Thyroid gland (tissue), 4 donors: ENCODE measurements at regions not wholly inside any gene's neighbourhood (a gene's known extent, or its start where the extent isn't known, plus 50 kb on each side); places are given as distances from the start of the nearest gene placed in this dataset.
"Not testable (repeated sequence)": the region's sequence is repeated elsewhere in the genome, so short reads cannot be mapped to it uniquely, and the experiment has no call there.

Experiments
- DNase-seq, 2 donors: peaks; one replicate each; pipeline ENCODE4 v3.0.0-alpha.2; 2019
- H3K27ac ChIP-seq, 3 donors: fragments of 200-600 bp; sonication (generic); 1 replicate in 2 of 3; 2 replicates in 1 of 3; pipeline ENCODE4 v1.5.1; 2016 to 2019; ENCODE audit warnings: mild to moderate bottlenecking in 1 of 3, moderate library complexity in 1 of 3
- H3K27me3 ChIP-seq: fragments of 200-600 bp; sonication (generic); one replicate; pipeline ENCODE4 v1.5.1; 2019
- H3K36me3 ChIP-seq, 2 donors: fragments of 200-600 bp; sonication (generic); one replicate each; pipeline ENCODE4 v1.5.1; 2016 to 2019
- H3K4me1 ChIP-seq, 2 donors: fragments of 200-600 bp; sonication (generic); one replicate each; pipeline ENCODE4 v1.5.1; 2017 to 2019
- H3K4me3 ChIP-seq, 3 donors: fragments of 200-600 bp; sonication (generic); replicated peaks in 1 of 3; 1 replicate in 2 of 3; 2 replicates in 1 of 3; pipeline ENCODE4 v1.5.1; 2016; ENCODE audit warnings: mild to moderate bottlenecking in 1 of 3
- H3K9me3 ChIP-seq: fragments of 200-600 bp; sonication (generic); one replicate; pipeline ENCODE4 v1.5.1; 2017
- CTCF ChIP-seq, 6 experiments: fragments of 200-600 bp in 3 of 6; fragments of 450-650 bp in 3 of 6; sonication (generic) in 3 of 6; IDR thresholded peaks; one replicate each; pipeline ENCODE4 v1.5.1; 2016 to 2019; ENCODE audit warnings: antibody characterized with exemption in 6 of 6, mild to moderate bottlenecking in 2 of 6, inconsistent platforms in 1 of 6, moderate library complexity in 1 of 6
- POLR2A ChIP-seq, 2 donors: fragments of 450-650 bp; IDR thresholded peaks; one replicate each; pipeline ENCODE4 v1.6.1; 2017; ENCODE audit warnings: antibody characterized with exemption in 2 of 2, mild to moderate bottlenecking in 2 of 2, moderate library complexity in 1 of 2
- WGBS, 2 donors: methylation state at CpG; one replicate each; pipeline ENCODE4 v1.1.5; 2017; 5-methylcytosine and 5-hydroxymethylcytosine counted together
- intact Hi-C: fragments of 100-400 bp; cut with DNase I; formaldehyde crosslinking; loops from one replicate; pipeline ENCODE4 v1.15.1; 2023

- Histone ChIP-seq H3K9me3 (no peaks in the 10 kb centered on the region), H3K4me3 (no peak overlapping the region), H3K27ac (no peak overlapping the region), H3K27me3 (no peaks in the 10 kb centered on the region), H3K4me1 (no peaks in the 10 kb centered on the region), H3K36me3 (no peaks in the 10 kb centered on the region)
- intact Hi-C loops, result no loop called here
- no peak for DNase-seq
- 75 to 82% methylated on average over 3 of the region's 3 CpGs for WGBS, 2 donors
- TF ChIP-seq POLR2A (IDR thresholded peaks at IDR 0.05) (no peak), CTCF (IDR thresholded peaks at IDR 0.05) (no peak)
Measured at GRCh38 chr13:43946281-43946680, 66.6 kb downstream of the LACC1 start.

GRCh38 chr13:43947897-43948458 lies 68.3 kb downstream of the LACC1 start:
- Histone ChIP-seq H3K27me3 (no peaks in the 10 kb centered on the region), H3K27ac (no peak overlapping the region), H3K4me3 (no peak overlapping the region), H3K36me3 (no peaks in the 10 kb centered on the region), H3K4me1 (no peaks in the 10 kb centered on the region), H3K9me3 (no peaks in the 10 kb centered on the region)
- intact Hi-C loops, result no loop called here
- no peak for DNase-seq
- TF ChIP-seq CTCF (IDR thresholded peaks at IDR 0.05), result no peak
- TF ChIP-seq POLR2A (IDR thresholded peaks at IDR 0.05), result no peak
- 61 to 78% methylated on average over 3 of the region's 3 CpGs for WGBS, 2 donors

GRCh38 chr13:43953370-43953769 lies 73.7 kb downstream of the LACC1 start:
- no peaks in the 10 kb centered on the region for H3K9me3 ChIP-seq
- no peaks in the 10 kb centered on the region for H3K27me3 ChIP-seq
- WGBS, 2 donors, result 43 to 61% methylated on average over 2 of the region's 2 CpGs
- H3K36me3 ChIP-seq, result no peaks in the 10 kb centered on the region
- no peak overlapping the region for H3K27ac ChIP-seq
- peaks cover 0 to 4% of the 10 kb centered on the region in 2 donors for H3K4me1 ChIP-seq
- intact Hi-C loops, result no loop called here
- no peak for TF ChIP-seq CTCF (IDR thresholded peaks at IDR 0.05)
- TF ChIP-seq POLR2A (IDR thresholded peaks at IDR 0.05), result no peak
- DNase-seq, result peak; percentile 29 to 38
- no peak overlapping the region for H3K4me3 ChIP-seq

GRCh38 chr13:43956975-43957374 lies 77.3 kb downstream of the LACC1 start:
- H3K4me3 ChIP-seq, DNase-seq, H3K27me3 ChIP-seq, H3K36me3 ChIP-seq, H3K4me1 ChIP-seq, intact Hi-C loops, H3K9me3 ChIP-seq, H3K27ac ChIP-seq: not testable (repeated sequence)
- 90 to 100% methylated on average over 1 of the region's 1 CpG for WGBS, 2 donors

- Histone ChIP-seq H3K36me3 (no peaks in the 10 kb centered on the region), H3K27me3 (no peaks in the 10 kb centered on the region), H3K4me1 (no peaks in the 10 kb centered on the region), H3K9me3 (no peaks in the 10 kb centered on the region), H3K27ac (no peak overlapping the region), H3K4me3 (no peak overlapping the region)
- intact Hi-C loops, result no loop called here
- DNase-seq, result no peak
- TF ChIP-seq CTCF (IDR thresholded peaks at IDR 0.05) (no peak), POLR2A (IDR thresholded peaks at IDR 0.05) (no peak)
- WGBS, 2 donors, result 74 to 92% methylated on average over 2 of the region's 2 CpGs
Measured at GRCh38 chr13:43959291-43959690, 79.6 kb downstream of the LACC1 start.

- 91 to 95% methylated on average over 4 of the region's 4 CpGs for WGBS, 2 donors
Measured at GRCh38 chr13:43961909-43962308, 82.2 kb downstream of the LACC1 start.

More at GRCh38 chr13:43961909-43962308, 82.2 kb downstream of the LACC1 start:
- TF ChIP-seq POLR2A (IDR thresholded peaks at IDR 0.05) (no peak), CTCF (IDR thresholded peaks at IDR 0.05) (no peak)
- Histone ChIP-seq H3K4me1 (no peaks in the 10 kb centered on the region), H3K9me3 (no peaks in the 10 kb centered on the region), H3K27ac (no peak overlapping the region), H3K27me3 (no peaks in the 10 kb centered on the region), H3K36me3 (no peaks in the 10 kb centered on the region), H3K4me3 (no peak overlapping the region)
- DNase-seq, result no peak
- intact Hi-C loops, result no loop called here
